ENCODE measurements at regions not wholly inside any gene's neighbourhood (a gene's known extent, or its start where the extent isn't known, plus 50 kb on each side); places are given as distances from the start of the nearest gene placed in this dataset.

- TF ChIP-seq CTCF (conservative IDR thresholded peaks at IDR 0.05; ENCODE audit: low read length) (no peak), EZH2phosphoT487 (IDR thresholded peaks at IDR 0.05; ENCODE audit: borderline replicate concordance, low read depth, low read length) (no peak)
Observed at GRCh38 chr9:105131981-105132380, 112.5 kb upstream of the SLC44A1 start.

Data from OCI-LY7 (cell line).